Fibroblast of lung (primary cell): ENCODE measurements at regions not wholly inside any gene's neighbourhood (a gene's known extent, or its start where the extent isn't known, plus 50 kb on each side); places are given as distances from the start of the nearest gene placed in this dataset.
A peak's percentile ranks its signal among the peaks of the same experiment; 100 is the strongest.

ENCODE experiments used
- DNase-seq, 2 donors: peaks; one replicate each; pipeline versions ENCODE4 v3.0.0 to v3.0.0-alpha.2; 2010; ENCODE audit warnings: low read depth in 2 of 2
- H2AFZ ChIP-seq: 2 replicates; pipeline ENCODE4 v1.5.1; 2012; ENCODE audit warnings: low read length, control low read depth, inconsistent platforms
- H3K27ac ChIP-seq: 2 replicates; pipeline ENCODE4 v1.5.1; 2011; ENCODE audit warnings: low read length, control low read depth; ENCODE audit not compliant: insufficient read depth
- H3K27me3 ChIP-seq: 2 replicates; pipeline ENCODE4 v1.5.1; 2011; ENCODE audit warnings: mild to moderate bottlenecking, low read length; ENCODE audit not compliant: control insufficient read depth, insufficient read depth
- H3K36me3 ChIP-seq: 2 replicates; pipeline ENCODE4 v1.5.1; 2011; ENCODE audit warnings: low read length; ENCODE audit not compliant: control insufficient read depth, insufficient read depth
- H3K4me1 ChIP-seq: 2 replicates; pipeline ENCODE4 v1.5.1; 2011; ENCODE audit warnings: low read length; ENCODE audit not compliant: control insufficient read depth, insufficient read depth; ENCODE audit errors: extremely low read depth
- H3K4me2 ChIP-seq: 2 replicates; pipeline ENCODE4 v1.5.1; 2011; ENCODE audit warnings: low read length, control low read depth; ENCODE audit not compliant: insufficient read depth; ENCODE audit errors: extremely low read depth
- H3K4me3 ChIP-seq, 4 experiments: fragments of 200-600 bp in 1 of 4; sonication (generic) in 1 of 4; replicated peaks in 1 of 4; 2 replicates each; pipeline ENCODE4 v1.5.1; 2011 to 2016; ENCODE audit warnings: low read length in 4 of 4, low read depth in 3 of 4, mild to moderate bottlenecking in 3 of 4, control low read depth in 2 of 4, inconsistent platforms in 1 of 4, mixed read lengths in 1 of 4; ENCODE audit not compliant: insufficient read depth in 1 of 4; ENCODE audit errors: control extremely low read depth in 1 of 4
- H3K79me2 ChIP-seq: 2 replicates; pipeline ENCODE4 v1.5.1; 2012; ENCODE audit warnings: mild to moderate bottlenecking, low read length, inconsistent platforms; ENCODE audit not compliant: control insufficient read depth, insufficient read depth
- H3K9ac ChIP-seq: 2 replicates; pipeline ENCODE4 v1.5.1; 2011; ENCODE audit warnings: mild to moderate bottlenecking, low read length, control low read depth; ENCODE audit not compliant: insufficient read depth
- H3K9me3 ChIP-seq: 2 replicates; pipeline ENCODE4 v1.5.1; 2012; ENCODE audit warnings: low read depth, low read length; ENCODE audit not compliant: control insufficient read depth, insufficient read depth
- H4K20me1 ChIP-seq: 2 replicates; pipeline ENCODE4 v1.5.1; 2011; ENCODE audit warnings: low read length; ENCODE audit not compliant: control insufficient read depth, insufficient read depth; ENCODE audit errors: extremely low read depth
- CTCF ChIP-seq, 2 donors: IDR thresholded peaks in 1 of 2; conservative IDR thresholded peaks in 1 of 2; 1 replicate in 1 of 2; 2 replicates in 1 of 2; pipeline ENCODE4 v1.5.1; 2011 to 2012; ENCODE audit warnings: low read length in 2 of 2, control low read depth in 1 of 2, inconsistent platforms in 1 of 2, low read depth in 1 of 2, mild to moderate bottlenecking in 1 of 2
- EZH2 ChIP-seq: IDR thresholded peaks from 2 replicates; pipeline ENCODE4 v1.5.1; 2012; ENCODE audit warnings: low read length, control low read depth, mild to moderate bottlenecking; ENCODE audit errors: missing control alignments

- Histone ChIP-seq H3K9ac (no peak overlapping the region), H4K20me1 (no peaks in the 10 kb centered on the region), H3K27ac (no peak overlapping the region), H3K4me3 (no peak overlapping the region), H3K36me3 (no peaks in the 10 kb centered on the region), H3K79me2 (no peaks in the 10 kb centered on the region), H3K9me3 (no peaks in the 10 kb centered on the region), H2AFZ (no peak overlapping the region), H3K27me3 (no peaks in the 10 kb centered on the region), H3K4me2 (no peak overlapping the region), H3K4me1 (no peaks in the 10 kb centered on the region)
- no peak for TF ChIP-seq CTCF (conservative IDR thresholded peaks at IDR 0.05 in 1 of 2, IDR thresholded peaks at IDR 0.05 in 1 of 2; ENCODE audit: low read depth in 1 of 2, low read length in 2 of 2)
- DNase-seq, result no peak
Measured at GRCh38 chr18:39519741-39520140, 1954.1 kb upstream of the CELF4 start.

DNA sequence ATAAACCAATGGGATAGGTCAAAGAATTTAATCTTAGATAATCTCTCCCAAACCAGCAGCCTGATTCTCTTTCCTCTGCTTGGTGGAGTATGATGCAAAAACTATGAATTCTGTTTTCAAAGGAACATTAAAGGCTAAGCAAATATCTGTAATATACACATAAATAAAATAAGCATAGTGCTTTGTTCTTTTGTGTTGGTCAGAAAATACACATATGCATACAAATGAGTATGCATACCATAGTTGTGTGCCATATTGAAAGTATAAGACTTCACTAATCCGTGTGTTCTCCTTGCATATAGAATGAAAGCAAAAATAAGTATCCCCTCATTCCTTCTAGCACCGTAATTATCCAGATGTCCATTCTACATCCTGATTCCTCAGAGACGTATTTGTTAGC is 1949.7 kb upstream of the CELF4 start:
- Histone ChIP-seq H2AFZ (no peak overlapping the region), H3K27me3 (no peaks in the 10 kb centered on the region), H3K4me3 (no peak overlapping the region), H3K4me1 (no peaks in the 10 kb centered on the region), H3K9ac (no peak overlapping the region), H3K27ac (no peak overlapping the region), H3K36me3 (no peaks in the 10 kb centered on the region), H4K20me1 (no peaks in the 10 kb centered on the region), H3K9me3 (no peaks in the 10 kb centered on the region), H3K4me2 (no peak overlapping the region), H3K79me2 (no peaks in the 10 kb centered on the region)
- TF ChIP-seq CTCF (conservative IDR thresholded peaks at IDR 0.05 in 1 of 2, IDR thresholded peaks at IDR 0.05 in 1 of 2; ENCODE audit: low read depth in 1 of 2, low read length in 2 of 2) (no peak), EZH2 (no peak)
- no peak for DNase-seq

GRCh38 chr18:39513186-39513585 is 1947.6 kb upstream of the CELF4 start:
- Histone ChIP-seq H4K20me1 (no peaks in the 10 kb centered on the region), H2AFZ (no peak overlapping the region), H3K27me3 (no peaks in the 10 kb centered on the region), H3K4me3 (no peak overlapping the region), H3K27ac (no peak overlapping the region), H3K4me2 (no peak overlapping the region), H3K9me3 (no peaks in the 10 kb centered on the region), H3K9ac (no peak overlapping the region), H3K79me2 (no peaks in the 10 kb centered on the region), H3K4me1 (no peaks in the 10 kb centered on the region), H3K36me3 (no peaks in the 10 kb centered on the region)
- TF ChIP-seq CTCF (conservative IDR thresholded peaks at IDR 0.05 in 1 of 2, IDR thresholded peaks at IDR 0.05 in 1 of 2; ENCODE audit: low read depth in 1 of 2, low read length in 2 of 2), result no peak
- no peak for TF ChIP-seq EZH2
- peak in 1 of 2 donors; percentile 5 for DNase-seq
